H1 (cell line): ENCODE measurements at regions not wholly inside any gene's neighbourhood (a gene's known extent, or its start where the extent isn't known, plus 50 kb on each side); places are given as distances from the start of the nearest gene placed in this dataset.

ENCODE experiments used
- BCL11A ChIP-seq, 2 experiments: IDR thresholded peaks; one replicate each; pipeline ENCODE4 v1.6.1; 2011; ENCODE audit warnings: low read depth in 2 of 2, low read length in 2 of 2, mild to moderate bottlenecking in 2 of 2
- CHD2 ChIP-seq: IDR thresholded peaks from 2 replicates; pipeline ENCODE4 v1.6.1; 2012; ENCODE audit warnings: low read length, improper control_type of control experiment
- EGR1 ChIP-seq: IDR thresholded peaks from 2 replicates; pipeline ENCODE4 v1.6.1; 2011; ENCODE audit warnings: low read depth, low read length, borderline replicate concordance
- GABPA ChIP-seq: IDR thresholded peaks from 2 replicates; pipeline ENCODE4 v1.6.1; 2011; ENCODE audit warnings: mild to moderate bottlenecking, low read length, moderate library complexity, borderline replicate concordance; ENCODE audit not compliant: insufficient read depth
- JUND ChIP-seq: IDR thresholded peaks from 2 replicates; pipeline ENCODE4 v1.6.1; 2011; ENCODE audit warnings: mild to moderate bottlenecking, improper control_type of control experiment, low read length
- KDM5A ChIP-seq: fragments of 200-600 bp; IDR thresholded peaks from 2 replicates; pipeline ENCODE4 v1.7.1; 2012; ENCODE audit warnings: mild to moderate bottlenecking, low read length, inconsistent platforms, mixed read lengths
- PHF8 ChIP-seq: fragments of 200-600 bp; sonication (generic); conservative IDR thresholded peaks from 2 replicates; pipeline ENCODE4 v1.7.1; 2012; ENCODE audit warnings: low read depth, mild to moderate bottlenecking, inconsistent platforms, low read length, moderate library complexity
- POLR2AphosphoS5 ChIP-seq: IDR thresholded peaks from 2 replicates; pipeline ENCODE4 v1.6.1; 2011; ENCODE audit warnings: low read depth, low read length
- POU5F1 ChIP-seq: IDR thresholded peaks from 2 replicates; pipeline ENCODE4 v1.6.1; 2011; ENCODE audit warnings: low read depth, mild to moderate bottlenecking, low read length, moderate library complexity
- RAD21 ChIP-seq, 2 experiments: IDR thresholded peaks in 1 of 2; conservative IDR thresholded peaks in 1 of 2; 2 replicates each; pipeline ENCODE4 v1.6.1; 2011; ENCODE audit warnings: low read depth in 2 of 2, low read length in 2 of 2, improper control_type of control experiment in 1 of 2, inconsistent platforms in 1 of 2, mild to moderate bottlenecking in 1 of 2, moderate library complexity in 1 of 2
- RNF2 ChIP-seq: fragments of 200-900, 300-1000 bp; sonication (generic); IDR thresholded peaks from 2 replicates; pipeline ENCODE4 v1.7.1; 2016; ENCODE audit warnings: borderline replicate concordance, low read depth, mild to moderate bottlenecking, antibody characterized with exemption, low read length; ENCODE audit not compliant: poor library complexity, severe bottlenecking; ENCODE audit errors: missing control alignments
- TCF12 ChIP-seq: IDR thresholded peaks from 2 replicates; pipeline ENCODE4 v1.6.1; 2011; ENCODE audit warnings: low read depth, mild to moderate bottlenecking, low read length
- YY1 ChIP-seq: IDR thresholded peaks from 2 replicates; pipeline ENCODE4 v1.6.1; 2011; ENCODE audit warnings: low read depth, mild to moderate bottlenecking, low read length
- TF ChIP-seq, protein P1 (sequence below): IDR thresholded peaks from 2 replicates; pipeline ENCODE4 v1.6.1; 2012; ENCODE audit warnings: low read length, inconsistent platforms

GRCh38 chr6:22222469-22222868 lies 74.4 kb downstream of the PRL start (continued):
- TF ChIP-seq TCF12 (0 out of 2 replicates have a peak, but pooled peaks have one; percentile 44), BCL11A (IDR thresholded peaks at IDR 0.05; ENCODE audit: low read depth in 2 of 2, low read length in 2 of 2) (no peak), RNF2 (no peak), RAD21 (IDR thresholded peaks at IDR 0.05 in 1 of 2, conservative IDR thresholded peaks at IDR 0.05 in 1 of 2; ENCODE audit: low read depth in 2 of 2, low read length in 2 of 2) (no peak), POU5F1 (no peak), EGR1 (no peak), JUND (no peak), YY1 (no peak), PHF8 (no peak), KDM5A (no peak), GABPA (no peak), POLR2AphosphoS5 (peak; percentile 57), CHD2 (no peak)
- TF ChIP-seq, protein P1, sequence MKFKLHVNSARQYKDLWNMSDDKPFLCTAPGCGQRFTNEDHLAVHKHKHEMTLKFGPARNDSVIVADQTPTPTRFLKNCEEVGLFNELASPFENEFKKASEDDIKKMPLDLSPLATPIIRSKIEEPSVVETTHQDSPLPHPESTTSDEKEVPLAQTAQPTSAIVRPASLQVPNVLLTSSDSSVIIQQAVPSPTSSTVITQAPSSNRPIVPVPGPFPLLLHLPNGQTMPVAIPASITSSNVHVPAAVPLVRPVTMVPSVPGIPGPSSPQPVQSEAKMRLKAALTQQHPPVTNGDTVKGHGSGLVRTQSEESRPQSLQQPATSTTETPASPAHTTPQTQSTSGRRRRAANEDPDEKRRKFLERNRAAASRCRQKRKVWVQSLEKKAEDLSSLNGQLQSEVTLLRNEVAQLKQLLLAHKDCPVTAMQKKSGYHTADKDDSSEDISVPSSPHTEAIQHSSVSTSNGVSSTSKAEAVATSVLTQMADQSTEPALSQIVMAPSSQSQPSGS, result no peak
